GDM1 (cell line): ENCODE measurements at regions not wholly inside any gene's neighbourhood (a gene's known extent, or its start where the extent isn't known, plus 50 kb on each side); places are given as distances from the start of the nearest gene placed in this dataset.

Source experiments
- DNase-seq: peaks from one replicate; lab custom pipeline; 2025; lab: John Stamatoyannopoulos, UW

DNA sequence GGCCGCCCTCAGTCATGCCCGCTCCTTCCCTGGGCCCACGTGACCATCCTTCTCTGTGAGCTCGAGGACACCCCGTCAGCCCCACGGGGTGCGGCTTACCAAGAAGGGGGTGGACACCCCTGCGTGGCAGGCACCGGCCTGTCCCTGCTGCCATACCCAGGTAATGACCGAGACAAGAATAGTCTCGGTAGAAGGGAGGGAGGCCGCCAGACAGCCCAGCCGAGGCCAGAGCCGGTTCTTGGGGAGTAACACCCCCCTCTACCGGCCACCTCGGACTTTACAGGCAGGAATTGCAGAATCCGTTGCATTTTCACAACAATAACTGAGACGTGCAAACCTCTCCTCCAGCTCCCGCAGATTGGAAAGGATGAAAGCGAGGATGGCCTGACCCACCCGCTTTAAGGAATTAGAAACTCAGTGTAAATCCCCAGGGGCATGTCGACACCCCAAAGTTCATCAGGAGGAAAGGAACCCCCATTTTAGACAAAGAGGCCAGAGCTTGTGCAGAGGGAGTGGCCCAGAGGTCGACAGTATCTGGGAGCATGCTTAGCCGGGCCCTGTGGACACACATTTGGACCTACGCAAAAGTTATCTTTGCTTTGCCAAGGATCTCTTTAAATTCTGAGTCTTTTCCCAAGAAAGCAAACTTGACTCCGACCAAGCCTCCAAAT is 60.1 kb upstream of the GLI2 start:
- no peak for DNase-seq

DNA sequence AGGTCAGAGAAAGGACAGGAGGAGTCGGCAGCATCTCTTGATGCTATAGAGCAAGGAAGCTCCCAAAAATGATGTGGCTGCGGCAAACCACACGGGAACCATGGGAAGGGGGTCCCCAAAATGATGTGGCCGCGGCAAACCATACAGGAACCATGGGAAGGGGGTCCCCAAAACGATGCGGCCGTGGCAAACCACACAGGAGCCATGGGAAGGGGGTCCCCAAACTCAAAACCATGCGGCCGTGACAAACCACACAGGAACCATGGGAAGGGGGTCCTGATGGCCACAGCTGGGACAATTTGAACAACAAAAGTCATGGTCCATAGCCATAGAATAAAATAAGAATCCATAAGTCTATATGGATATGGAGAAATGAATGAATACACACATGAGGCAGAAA is 58.4 kb upstream of the GLI2 start:
- DNase-seq: no peak

DNA sequence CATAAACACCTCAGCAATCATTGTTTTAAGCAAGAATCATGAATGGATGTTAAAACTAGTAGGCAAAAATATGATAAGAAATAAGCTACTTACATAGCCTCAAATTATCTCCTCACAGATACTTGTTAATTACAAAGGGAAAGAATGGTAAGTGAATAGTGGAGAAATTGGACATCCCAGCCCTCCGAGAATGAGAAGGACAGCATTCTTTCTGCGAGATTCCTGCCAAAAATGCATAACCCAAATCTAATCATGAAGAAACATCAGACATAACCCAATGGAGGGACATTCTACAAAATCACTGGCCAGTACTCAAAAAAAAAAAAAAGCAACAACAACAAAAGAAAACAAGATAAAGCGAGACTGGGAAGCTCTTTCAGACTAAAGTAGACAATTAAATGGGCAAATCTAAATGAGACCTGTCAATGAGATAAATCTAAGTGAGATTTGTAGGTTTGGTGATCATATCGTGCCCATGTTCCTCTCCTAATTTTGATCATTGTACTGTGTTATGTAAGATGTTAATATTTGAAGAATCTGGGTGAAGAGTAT is 57.9 kb upstream of the GLI2 start:
- DNase-seq: no peak

DNA sequence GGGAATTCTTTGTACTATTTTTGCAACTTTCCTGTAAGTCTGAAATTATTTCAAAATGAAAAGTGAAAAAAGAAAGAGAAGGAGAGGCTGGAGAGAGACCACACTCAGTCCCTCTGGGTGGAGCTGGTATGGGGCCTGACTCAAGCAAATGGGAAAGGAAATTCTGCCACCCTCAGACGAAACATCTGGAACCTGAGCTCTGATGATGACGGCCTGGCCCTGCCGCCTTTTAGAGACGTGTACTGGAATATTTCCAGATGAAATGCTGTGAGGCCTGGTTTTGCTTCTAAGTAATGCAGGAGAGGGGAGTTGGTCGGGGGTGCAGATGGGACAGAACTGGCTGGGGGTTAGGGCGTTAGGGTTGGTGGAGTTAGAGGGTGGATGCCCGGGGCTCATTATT is 57.4 kb upstream of the GLI2 start:
- DNase-seq: no peak

DNA sequence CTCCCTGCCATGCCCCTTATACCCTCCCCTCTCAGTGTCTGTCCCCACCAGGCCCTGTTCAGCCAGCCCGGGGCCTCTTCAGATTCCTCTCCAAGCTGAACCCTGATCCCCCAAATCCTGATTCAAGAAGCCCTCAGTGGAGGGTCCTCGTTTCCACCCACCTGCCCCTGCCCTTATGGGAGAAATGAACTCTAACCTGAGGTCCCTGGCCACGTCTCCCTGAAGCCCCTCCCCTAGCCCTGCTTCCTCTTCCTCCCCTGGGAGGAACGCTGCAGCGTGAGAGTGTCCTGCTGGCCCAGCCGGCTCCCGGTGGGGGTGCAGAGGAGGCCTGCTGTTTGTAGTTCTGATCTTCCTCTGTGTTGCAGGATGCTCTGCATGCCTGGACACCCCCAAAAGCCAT is 56.7 kb upstream of the GLI2 start:
- no peak for DNase-seq

- no peak for DNase-seq
Measured at GRCh38 chr2:120679526-120679925, 56.1 kb upstream of the GLI2 start.

- DNase-seq: peak; percentile 38
Measured at GRCh38 chr2:120680136-120680761, 55.4 kb upstream of the GLI2 start.

DNA sequence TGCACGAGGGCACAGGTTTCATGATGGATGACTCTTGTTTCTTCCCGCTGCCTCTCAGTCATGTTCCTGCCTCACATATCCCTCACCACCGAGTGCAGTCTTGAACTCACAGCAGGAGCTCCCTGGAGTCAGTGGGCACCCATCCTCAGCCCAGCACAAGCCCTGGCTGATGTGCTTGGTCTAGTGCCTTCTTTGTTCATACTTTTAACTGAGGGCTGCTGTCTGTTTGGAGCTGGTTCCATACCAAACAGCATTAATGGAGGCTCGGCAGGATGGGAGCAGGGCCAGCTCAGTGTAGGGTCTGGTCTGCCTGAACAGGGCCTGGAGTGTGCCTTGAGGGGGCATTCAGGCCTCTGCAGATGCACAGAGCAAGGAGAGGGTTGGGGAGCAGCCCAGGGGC is 54.5 kb upstream of the GLI2 start:
- no peak for DNase-seq

- DNase-seq: no peak
Measured at GRCh38 chr2:120681696-120682288, 53.9 kb upstream of the GLI2 start.

DNA sequence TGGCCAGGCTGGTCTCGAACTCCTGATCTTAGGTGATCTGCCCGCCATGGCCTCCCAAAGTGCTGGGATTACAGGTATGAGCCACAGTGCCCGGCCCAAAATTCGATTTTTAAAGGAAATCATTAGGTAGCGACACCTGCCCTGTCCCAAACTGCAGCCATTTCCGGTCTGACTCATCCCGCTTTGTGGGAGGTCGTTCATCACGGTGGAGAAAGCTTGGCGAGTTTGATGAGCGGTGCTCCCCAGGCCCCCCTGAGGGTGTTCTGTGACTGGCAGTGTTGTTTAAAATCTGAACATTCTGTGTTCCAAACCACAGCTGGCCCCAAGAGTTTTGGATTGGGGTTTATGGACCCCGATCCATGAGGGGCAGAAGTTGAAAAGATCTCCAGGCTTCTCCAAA is 53.0 kb upstream of the GLI2 start:
- no peak for DNase-seq

DNA sequence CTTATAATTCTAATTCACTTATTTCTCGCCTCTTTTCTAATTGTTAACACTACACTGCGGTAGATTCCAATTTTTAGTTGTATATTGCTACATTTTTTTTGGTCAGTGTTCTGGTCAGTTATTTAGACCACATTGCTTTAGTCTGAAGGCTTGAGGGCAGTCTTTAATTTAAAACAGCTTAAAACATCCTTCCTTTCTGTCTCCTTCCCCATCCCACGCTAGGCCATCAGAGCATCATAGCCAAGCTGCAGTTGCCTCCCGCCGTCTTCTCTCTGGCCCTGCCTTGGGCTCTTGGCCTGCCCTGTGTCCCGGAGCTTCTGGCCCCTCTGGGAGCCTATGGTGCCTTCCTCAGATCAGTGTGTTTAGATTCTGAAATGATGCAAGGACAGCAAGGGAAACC is 52.6 kb upstream of the GLI2 start:
- no peak for DNase-seq

GRCh38 chr2:120683701-120684100 is 52.0 kb upstream of the GLI2 start:
- no peak for DNase-seq

- DNase-seq: no peak
Measured at GRCh38 chr2:120684289-120685065, 51.2 kb upstream of the GLI2 start.

GRCh38 chr2:120685066-120685973 is 50.3 kb upstream of the GLI2 start:
- no peak for DNase-seq
